GM23338 (cell line): ENCODE measurements at regions not wholly inside any gene's neighbourhood (a gene's known extent, or its start where the extent isn't known, plus 50 kb on each side); places are given as distances from the start of the nearest gene placed in this dataset.

Experiments used
- ATAC-seq: fragments of 200-7000 bp; cut with Tn5 transposase; 3 replicates; pipeline ENCODE4 v1.9.1; 2020
- DNase-seq: peaks from one replicate; pipeline ENCODE4 v3.0.0-alpha.2; 2015; ENCODE audit warnings: low spot score
- H2AFZ ChIP-seq: fragments of 200-600 bp; sonication (generic); 2 replicates; pipeline ENCODE4 v1.8.0; 2016; ENCODE audit warnings: antibody characterized with exemption, mild to moderate bottlenecking, moderate library complexity
- H3F3A ChIP-seq: fragments of 200-600 bp; sonication (generic); replicated peaks from 2 replicates; pipeline ENCODE4 v1.8.0; 2017; ENCODE audit warnings: antibody characterized with exemption, mixed run types, low read depth
- H3K27ac ChIP-seq: fragments of 200-600 bp; sonication (generic); 2 replicates; pipeline ENCODE4 v1.6.1; 2016; ENCODE audit warnings: low read depth
- H3K27me3 ChIP-seq: fragments of 200-600 bp; sonication (generic); 2 replicates; pipeline ENCODE4 v1.8.0; 2016; ENCODE audit warnings: mild to moderate bottlenecking, mixed run types, moderate library complexity; ENCODE audit not compliant: insufficient read depth
- H3K36me3 ChIP-seq: fragments of 200-600 bp; sonication (generic); 2 replicates; pipeline ENCODE4 v1.8.0; 2016; ENCODE audit warnings: mild to moderate bottlenecking; ENCODE audit not compliant: insufficient read depth
- H3K4me1 ChIP-seq: fragments of 200-600 bp; sonication (generic); 2 replicates; pipeline ENCODE4 v1.8.0; 2016; ENCODE audit warnings: mild to moderate bottlenecking, moderate library complexity; ENCODE audit not compliant: insufficient read depth
- H3K4me2 ChIP-seq: fragments of 200-600 bp; sonication (generic); 2 replicates; pipeline ENCODE4 v1.7.1; 2017; ENCODE audit warnings: mixed run types
- H3K4me3 ChIP-seq: fragments of 200-600 bp; sonication (generic); 2 replicates; pipeline ENCODE4 v1.6.1; 2016; ENCODE audit warnings: mixed run types
- H3K79me2 ChIP-seq: fragments of 200-600 bp; sonication (generic); replicated peaks from 2 replicates; pipeline ENCODE4 v1.8.0; 2017; ENCODE audit warnings: mild to moderate bottlenecking; ENCODE audit not compliant: insufficient read depth
- H3K9me2 ChIP-seq: fragments of 200-600 bp; sonication (generic); 2 replicates; pipeline ENCODE4 v1.8.0; 2017; ENCODE audit not compliant: insufficient read depth
- H4K20me1 ChIP-seq: fragments of 200-600 bp; sonication (generic); replicated peaks from 2 replicates; pipeline ENCODE4 v1.8.0; 2017; ENCODE audit warnings: mild to moderate bottlenecking; ENCODE audit not compliant: insufficient read depth
- H3K27ac Mint-ChIP-seq: 2 replicates; pipeline ENCODE4 v1.8.0; 2020; ENCODE audit warnings: inconsistent platforms, mild to moderate bottlenecking, moderate library complexity, mixed read lengths
- H3K27me3 Mint-ChIP-seq: 3 replicates; pipeline ENCODE4 v1.8.0; 2022; ENCODE audit warnings: low read depth, mild to moderate bottlenecking, moderate library complexity, mixed read lengths, inconsistent platforms; ENCODE audit not compliant: insufficient read depth, poor library complexity
- H3K36me3 Mint-ChIP-seq: 3 replicates; pipeline ENCODE4 v1.8.0; 2021; ENCODE audit warnings: low read depth, mild to moderate bottlenecking, inconsistent platforms, moderate library complexity, mixed read lengths
- H3K4me1 Mint-ChIP-seq: 3 replicates; pipeline ENCODE4 v1.8.0; 2020; ENCODE audit warnings: mild to moderate bottlenecking, inconsistent platforms, mixed read lengths
- H3K4me3 Mint-ChIP-seq: 3 replicates; pipeline ENCODE4 v1.8.0; 2021; ENCODE audit warnings: moderate library complexity, mild to moderate bottlenecking, inconsistent platforms, mixed read lengths
- H3K9me3 Mint-ChIP-seq: 3 replicates; pipeline ENCODE4 v1.8.0; 2020; ENCODE audit warnings: moderate library complexity, mild to moderate bottlenecking, inconsistent platforms, mixed read lengths
- CREB1 ChIP-seq: fragments of 250-450 bp; sonication (Bioruptor Pico); IDR thresholded peaks from 2 replicates; pipeline ENCODE4 v1.5.0; 2020; ENCODE audit warnings: low read depth, mild to moderate bottlenecking, moderate library complexity
- CTCF ChIP-seq, 2 experiments: fragments of 200-600 bp in 1 of 2; sonication (generic) in 1 of 2; conservative IDR thresholded peaks; 2 replicates each; pipeline versions ENCODE4 v1.5.1 to v1.6.1; 2016 to 2017; ENCODE audit warnings: antibody characterized with exemption in 2 of 2, low read depth in 2 of 2, mild to moderate bottlenecking in 2 of 2, moderate library complexity in 1 of 2
- ETS1 ChIP-seq: IDR thresholded peaks from 2 replicates; pipeline ENCODE4 v1.6.1; 2016; ENCODE audit warnings: antibody characterized with exemption
- EZH2phosphoT487 ChIP-seq: fragments of 200-600 bp; sonication (generic); IDR thresholded peaks from one replicate; pipeline ENCODE4 v1.8.1; 2018; ENCODE audit warnings: antibody characterized with exemption; ENCODE audit not compliant: unreplicated experiment
- JUNB ChIP-seq: IDR thresholded peaks from one replicate; pipeline ENCODE4 v1.6.1; 2016; ENCODE audit warnings: antibody characterized with exemption; ENCODE audit not compliant: unreplicated experiment
- NANOG ChIP-seq: IDR thresholded peaks from 2 replicates; pipeline ENCODE4 v1.6.1; 2016; ENCODE audit warnings: antibody characterized with exemption, borderline replicate concordance
- POLR2AphosphoS5 ChIP-seq: IDR thresholded peaks from 2 replicates; pipeline ENCODE4 v1.6.1; 2016; ENCODE audit warnings: antibody characterized with exemption, low read depth
- REST ChIP-seq: IDR thresholded peaks from one replicate; pipeline ENCODE4 v1.6.1; 2018; ENCODE audit warnings: antibody characterized with exemption; ENCODE audit not compliant: unreplicated experiment
- STAT1 ChIP-seq: IDR thresholded peaks from one replicate; pipeline ENCODE4 v1.6.1; 2016; ENCODE audit warnings: antibody characterized with exemption; ENCODE audit not compliant: unreplicated experiment
- ZNF331 ChIP-seq: fragments of 250-450 bp; sonication (Bioruptor Pico); IDR thresholded peaks from 2 replicates; pipeline ENCODE4 v1.5.0; 2020; ENCODE audit warnings: low read depth, mild to moderate bottlenecking, moderate library complexity
- ZNF462 ChIP-seq: fragments of 250-450 bp; sonication (Bioruptor Pico); IDR thresholded peaks from 2 replicates; pipeline ENCODE4 v1.5.0; 2020; ENCODE audit warnings: mild to moderate bottlenecking, moderate library complexity

GRCh38 chrX:20542072-20542471, 275.4 kb upstream of the RPS6KA3 start (continued):
- no peak for TF ChIP-seq ETS1
- no peak for TF ChIP-seq POLR2AphosphoS5

- H3K79me2 ChIP-seq: no peaks in the 10 kb centered on the region
- no peaks in the 10 kb centered on the region for H3K4me1 Mint-ChIP-seq
- no peaks in the 10 kb centered on the region for H4K20me1 ChIP-seq
- DNase-seq: no peak
- no peaks in the 10 kb centered on the region for H3K4me1 ChIP-seq
- no peak overlapping the region for H3K4me3 ChIP-seq
- no peak overlapping the region for H2AFZ ChIP-seq
- H3K27ac ChIP-seq: no peak overlapping the region
- H3K27me3 Mint-ChIP-seq: peaks cover 3% of the 10 kb centered on the region
- H3K9me2 ChIP-seq: no peaks in the 10 kb centered on the region
- no peaks in the 10 kb centered on the region for H3K27me3 ChIP-seq
- no peak overlapping the region for H3K4me3 Mint-ChIP-seq
- peaks cover 30% of the 10 kb centered on the region for H3K9me3 Mint-ChIP-seq
- no peaks in the 10 kb centered on the region for H3K36me3 ChIP-seq
- peaks cover 15% of the 10 kb centered on the region; the same call in 2 of the 3 replicates for H3K36me3 Mint-ChIP-seq
- TF ChIP-seq ZNF331 (CRISPR knock-in tag) (no peak), REST (no peak), NANOG (no peak), CREB1 (CRISPR knock-in tag) (no peak), JUNB (no peak), ETS1 (no peak), EZH2phosphoT487 (no peak), ZNF462 (CRISPR knock-in tag) (no peak), CTCF (conservative IDR thresholded peaks at IDR 0.05; ENCODE audit: low read depth in 2 of 2) (no peak), STAT1 (no peak)
- H3K27ac Mint-ChIP-seq: no peak overlapping the region
- no peak overlapping the region for H3K4me2 ChIP-seq
- ATAC-seq: no peak
- H3F3A ChIP-seq: no peaks in the 10 kb centered on the region
Observed at GRCh38 chrX:20538974-20539373, 272.3 kb upstream of the RPS6KA3 start.
